Endothelial cell of umbilical vein (primary cell): ENCODE measurements at regions not wholly inside any gene's neighbourhood (a gene's known extent, or its start where the extent isn't known, plus 50 kb on each side); places are given as distances from the start of the nearest gene placed in this dataset.

Source experiments
- BruUV-seq: library from RNA; stranded (reverse); fragments of 400-500 nt; replicated peaks from 2 replicates; lab custom pipeline; 2021; lab: Mats Ljungman, UMichigan
- CTCF ChIA-PET: fragments of 300-600, 350-600 bp; sonication (Branson Sonifier 250); formaldehyde crosslinking; loops from one replicate; lab custom pipeline; 2021; ENCODE audit warnings: antibody characterized with exemption, inconsistent platforms; lab: Charles Lee
- POLR2A ChIA-PET: fragments of 300-600, 350-600 bp; sonication (Branson Sonifier 250); formaldehyde crosslinking; loops from one replicate; lab custom pipeline; 2021; ENCODE audit warnings: antibody characterized with exemption, inconsistent platforms; lab: Charles Lee
- DNase-seq: peaks from one replicate; pipeline ENCODE4 v3.0.0-alpha.2; 2011; ENCODE audit warnings: low read depth, low spot score
- FAIRE-seq: peaks from 2 replicates; lab custom pipeline; 2011; peaks lifted over from hg19 to GRCh38; lab: Jason Lieb, UNC
- H2AFZ ChIP-seq: 2 replicates; pipeline ENCODE4 v1.6.0; 2012; ENCODE audit warnings: low read depth, low read length, control low read depth, inconsistent platforms
- H3K27ac ChIP-seq: 2 replicates; pipeline ENCODE4 v1.5.1; 2011; ENCODE audit warnings: low read depth, mild to moderate bottlenecking, control low read depth, low read length, moderate library complexity; ENCODE audit not compliant: insufficient read depth
- H3K27me3 ChIP-seq, 2 experiments: 2 replicates each; pipeline versions ENCODE4 v1.6.0 to v1.6.1; 2011; ENCODE audit warnings: low read length in 2 of 2, mixed read lengths in 1 of 2; ENCODE audit not compliant: control insufficient read depth in 2 of 2, insufficient read depth in 2 of 2
- H3K36me3 ChIP-seq, 2 experiments: 2 replicates in 1 of 2; 3 replicates in 1 of 2; pipeline ENCODE4 v1.5.1; 2011; ENCODE audit warnings: low read length in 2 of 2, mild to moderate bottlenecking in 1 of 2, moderate library complexity in 1 of 2; ENCODE audit not compliant: control insufficient read depth in 2 of 2, insufficient read depth in 2 of 2; ENCODE audit errors: extremely low read depth in 1 of 2
- H3K4me1 ChIP-seq: 3 replicates; pipeline ENCODE4 v1.5.1; 2011; ENCODE audit warnings: mild to moderate bottlenecking, low read length; ENCODE audit not compliant: control insufficient read depth, insufficient read depth; ENCODE audit errors: extremely low read depth
- H3K4me2 ChIP-seq: 2 replicates; pipeline ENCODE4 v1.6.1; 2011; ENCODE audit warnings: low read length, control low read depth, mixed read lengths; ENCODE audit not compliant: insufficient read depth
- H3K4me3 ChIP-seq, 3 experiments: fragments of 200-600 bp in 1 of 3; sonication (generic), shearing (Covaris generic) in 1 of 3; replicated peaks in 1 of 3; 2 replicates each; pipeline ENCODE4 v1.5.1; 2011 to 2016; ENCODE audit warnings: control low read depth in 3 of 3, low read length in 3 of 3, mild to moderate bottlenecking in 2 of 3, inconsistent platforms in 1 of 3, low read depth in 1 of 3, moderate library complexity in 1 of 3; ENCODE audit not compliant: insufficient read depth in 1 of 3
- H3K79me2 ChIP-seq: 2 replicates; pipeline ENCODE4 v1.6.0; 2012; ENCODE audit warnings: low read length, inconsistent platforms; ENCODE audit not compliant: control insufficient read depth, insufficient read depth
- H3K9ac ChIP-seq: replicated peaks from 2 replicates; pipeline ENCODE3; 2011; ENCODE audit warnings: low read length, control low read depth; ENCODE audit not compliant: insufficient read depth; ENCODE audit errors: extremely low read depth
- H3K9me1 ChIP-seq: replicated peaks from 3 replicates; pipeline ENCODE4 v1.6.0; 2011; ENCODE audit warnings: mild to moderate bottlenecking, low read length; ENCODE audit not compliant: control insufficient read depth, insufficient read depth; ENCODE audit errors: extremely low read depth
- H3K9me3 ChIP-seq: replicated peaks from 2 replicates; pipeline ENCODE4 v1.5.1; 2012; ENCODE audit warnings: low read length, inconsistent platforms; ENCODE audit not compliant: control insufficient read depth, insufficient read depth
- H4K20me1 ChIP-seq: replicated peaks from 2 replicates; pipeline ENCODE3; 2011; ENCODE audit warnings: mild to moderate bottlenecking, low read length; ENCODE audit not compliant: control insufficient read depth, insufficient read depth; ENCODE audit errors: extremely low read depth
- EZH2 ChIP-seq: IDR thresholded peaks from 2 replicates; pipeline ENCODE4 v1.6.1; 2012; ENCODE audit warnings: borderline replicate concordance, low read depth, mild to moderate bottlenecking, moderate library complexity, low read length, inconsistent platforms; ENCODE audit not compliant: severe bottlenecking
- FOS ChIP-seq: IDR thresholded peaks from 2 replicates; pipeline ENCODE4 v1.6.1; 2011; ENCODE audit warnings: mild to moderate bottlenecking, low read length, moderate library complexity, borderline replicate concordance; ENCODE audit not compliant: insufficient read depth
- GATA2 ChIP-seq: IDR thresholded peaks from 2 replicates; pipeline ENCODE4 v1.7.0; 2011; ENCODE audit warnings: low read depth, mild to moderate bottlenecking, moderate library complexity, mixed read lengths, low read length; ENCODE audit not compliant: insufficient read length, insufficient read depth
- JUN ChIP-seq: IDR thresholded peaks from 2 replicates; pipeline ENCODE4 v1.6.1; 2011; ENCODE audit warnings: borderline replicate concordance, low read depth; ENCODE audit not compliant: insufficient read length, insufficient read depth
- MAX ChIP-seq: IDR thresholded peaks from 2 replicates; pipeline ENCODE4 v1.6.1; 2011; ENCODE audit not compliant: insufficient read depth, insufficient read length
- MYC ChIP-seq: IDR thresholded peaks from one replicate; pipeline ENCODE4 v1.6.1; 2011; ENCODE audit warnings: mild to moderate bottlenecking, low read depth, low read length
- POLR2A ChIP-seq: IDR thresholded peaks from 2 replicates; pipeline ENCODE4 v1.6.1; 2012; ENCODE audit warnings: low read depth, mild to moderate bottlenecking, control low read depth, low read length
- POLR2AphosphoS5 ChIP-seq: IDR thresholded peaks from 2 replicates; pipeline ENCODE4 v1.6.1; 2012; ENCODE audit warnings: low read depth, mild to moderate bottlenecking, control low read depth, low read length, moderate library complexity; ENCODE audit not compliant: insufficient read depth
- dilution Hi-C: fragments of 300-500 bp; cut with MboI; formaldehyde crosslinking; loops from one replicate; pipeline ENCODE4 v1.15.0; 2019; ENCODE audit warnings: low sequenced_read_pairs; ENCODE audit not compliant: extremely low pct_ligation_motif_present
- intact Hi-C: fragments of 100-400 bp; cut with micrococcal nuclease; formaldehyde crosslinking; loops from one replicate; pipeline ENCODE4 v1.10.0; 2022
- TF ChIP-seq, protein P1 (sequence below), 2 donors: IDR thresholded peaks; 1 replicate in 1 of 2; 2 replicates in 1 of 2; pipeline ENCODE4 v1.5.1; 2011; ENCODE audit warnings: low read length in 2 of 2, mild to moderate bottlenecking in 2 of 2, moderate library complexity in 2 of 2, control low read depth in 1 of 2, inconsistent platforms in 1 of 2, low read depth in 1 of 2; ENCODE audit not compliant: insufficient read depth in 1 of 2; ENCODE audit errors: extremely low read depth in 1 of 2

GRCh38 chr3:146912241-146913015, 307.3 kb upstream of the PLSCR5 start:
- no peak overlapping the region for H3K4me3 ChIP-seq
- no TSS peak for BruUV-seq
- dilution Hi-C loops, result no loop called here

More at GRCh38 chr3:146912241-146913015, 307.3 kb upstream of the PLSCR5 start:
- CTCF ChIA-PET, result no interaction called here
- Histone ChIP-seq H3K9ac (no peak overlapping the region), H3K4me1 (no peaks in the 10 kb centered on the region), H3K9me3 (no peaks in the 10 kb centered on the region), H3K27me3 (no peaks in the 10 kb centered on the region), H3K36me3 (no peaks in the 10 kb centered on the region), H3K79me2 (no peaks in the 10 kb centered on the region), H4K20me1 (no peaks in the 10 kb centered on the region), H3K27ac (no peak overlapping the region), H3K9me1 (no peaks in the 10 kb centered on the region), H3K4me2 (no peak overlapping the region), H2AFZ (no peak overlapping the region)
- DNase-seq (peak; percentile 22), FAIRE-seq (no peak)
- no peak for TF ChIP-seq JUN
- TF ChIP-seq POLR2A, result no peak
- TF ChIP-seq, protein P1, sequence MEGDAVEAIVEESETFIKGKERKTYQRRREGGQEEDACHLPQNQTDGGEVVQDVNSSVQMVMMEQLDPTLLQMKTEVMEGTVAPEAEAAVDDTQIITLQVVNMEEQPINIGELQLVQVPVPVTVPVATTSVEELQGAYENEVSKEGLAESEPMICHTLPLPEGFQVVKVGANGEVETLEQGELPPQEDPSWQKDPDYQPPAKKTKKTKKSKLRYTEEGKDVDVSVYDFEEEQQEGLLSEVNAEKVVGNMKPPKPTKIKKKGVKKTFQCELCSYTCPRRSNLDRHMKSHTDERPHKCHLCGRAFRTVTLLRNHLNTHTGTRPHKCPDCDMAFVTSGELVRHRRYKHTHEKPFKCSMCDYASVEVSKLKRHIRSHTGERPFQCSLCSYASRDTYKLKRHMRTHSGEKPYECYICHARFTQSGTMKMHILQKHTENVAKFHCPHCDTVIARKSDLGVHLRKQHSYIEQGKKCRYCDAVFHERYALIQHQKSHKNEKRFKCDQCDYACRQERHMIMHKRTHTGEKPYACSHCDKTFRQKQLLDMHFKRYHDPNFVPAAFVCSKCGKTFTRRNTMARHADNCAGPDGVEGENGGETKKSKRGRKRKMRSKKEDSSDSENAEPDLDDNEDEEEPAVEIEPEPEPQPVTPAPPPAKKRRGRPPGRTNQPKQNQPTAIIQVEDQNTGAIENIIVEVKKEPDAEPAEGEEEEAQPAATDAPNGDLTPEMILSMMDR (IDR thresholded peaks at IDR 0.05; ENCODE audit: extremely low read depth in 1 of 2, insufficient read depth in 1 of 2, low read depth in 1 of 2, low read length in 2 of 2), result no peak
- TF ChIP-seq POLR2AphosphoS5, result no peak
- no peak for TF ChIP-seq MAX
- TF ChIP-seq GATA2, result no peak
- TF ChIP-seq FOS, result no peak
- no peak for TF ChIP-seq EZH2
- TF ChIP-seq MYC, result no peak
- intact Hi-C loops, result no loop called here
- POLR2A ChIA-PET, result no interaction called here
